Right lobe of liver (tissue), 4 donors: ENCODE measurements at regions not wholly inside any gene's neighbourhood (a gene's known extent, or its start where the extent isn't known, plus 50 kb on each side); places are given as distances from the start of the nearest gene placed in this dataset.

ENCODE experiments used
- POLR2A ChIP-seq: fragments of 450-650 bp; IDR thresholded peaks from one replicate; pipeline ENCODE4 v1.6.1; 2017; ENCODE audit warnings: antibody characterized with exemption, mild to moderate bottlenecking
- TF ChIP-seq, protein P1 (sequence below), 4 donors: fragments of 200-600 bp in 3 of 4; fragments of 450-650 bp in 1 of 4; IDR thresholded peaks; one replicate each; pipeline versions ENCODE4 v1.5.1 to v1.8.0; 2016 to 2022; ENCODE audit warnings: antibody characterized with exemption in 4 of 4, mild to moderate bottlenecking in 2 of 4
- donor health status: DM: no; HTN: no; CAD: no.
- donor health status: DM: no; HTN: no; CAD: no.
- donor health status: DM: no; HTN: yes; CAD: no.

DNA sequence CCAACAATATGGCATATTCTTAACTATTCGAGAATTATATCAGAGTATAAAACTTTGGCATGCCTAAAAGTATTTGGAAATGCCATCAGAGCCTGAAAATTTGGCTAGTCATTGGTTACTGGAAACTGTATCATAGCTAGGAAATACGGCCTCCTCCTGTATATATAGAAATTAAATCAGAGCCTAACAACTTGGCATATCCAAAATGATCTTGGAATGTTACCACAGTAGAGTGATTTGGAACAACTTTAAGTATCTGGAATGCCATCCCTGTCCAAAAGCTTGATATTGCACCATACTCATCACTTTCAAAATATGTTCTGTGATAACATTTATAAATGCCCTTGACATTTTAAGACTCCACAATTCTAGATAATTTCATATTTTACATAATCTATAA is 335.8 kb downstream of the SLITRK1 start:
- TF ChIP-seq, protein P1, sequence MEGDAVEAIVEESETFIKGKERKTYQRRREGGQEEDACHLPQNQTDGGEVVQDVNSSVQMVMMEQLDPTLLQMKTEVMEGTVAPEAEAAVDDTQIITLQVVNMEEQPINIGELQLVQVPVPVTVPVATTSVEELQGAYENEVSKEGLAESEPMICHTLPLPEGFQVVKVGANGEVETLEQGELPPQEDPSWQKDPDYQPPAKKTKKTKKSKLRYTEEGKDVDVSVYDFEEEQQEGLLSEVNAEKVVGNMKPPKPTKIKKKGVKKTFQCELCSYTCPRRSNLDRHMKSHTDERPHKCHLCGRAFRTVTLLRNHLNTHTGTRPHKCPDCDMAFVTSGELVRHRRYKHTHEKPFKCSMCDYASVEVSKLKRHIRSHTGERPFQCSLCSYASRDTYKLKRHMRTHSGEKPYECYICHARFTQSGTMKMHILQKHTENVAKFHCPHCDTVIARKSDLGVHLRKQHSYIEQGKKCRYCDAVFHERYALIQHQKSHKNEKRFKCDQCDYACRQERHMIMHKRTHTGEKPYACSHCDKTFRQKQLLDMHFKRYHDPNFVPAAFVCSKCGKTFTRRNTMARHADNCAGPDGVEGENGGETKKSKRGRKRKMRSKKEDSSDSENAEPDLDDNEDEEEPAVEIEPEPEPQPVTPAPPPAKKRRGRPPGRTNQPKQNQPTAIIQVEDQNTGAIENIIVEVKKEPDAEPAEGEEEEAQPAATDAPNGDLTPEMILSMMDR (IDR thresholded peaks at IDR 0.05): no peak
- TF ChIP-seq POLR2A: no peak
